GM13976 (cell line): ENCODE measurements at regions not wholly inside any gene's neighbourhood (a gene's known extent, or its start where the extent isn't known, plus 50 kb on each side); places are given as distances from the start of the nearest gene placed in this dataset.

Experiments used
- DNase-seq: peaks from one replicate; pipeline ENCODE4 v3.0.0; 2012; ENCODE audit warnings: low spot score
- CTCF ChIP-seq: IDR thresholded peaks from 2 replicates; pipeline ENCODE4 v1.5.1; 2012; ENCODE audit warnings: borderline replicate concordance, mild to moderate bottlenecking; ENCODE audit not compliant: insufficient read depth; ENCODE audit errors: extremely low read depth, missing control alignments, control extremely low read depth
- in situ Hi-C: fragments of 300-500 bp; cut with MboI; formaldehyde crosslinking; loops from one replicate; pipeline ENCODE4 v1.12.0; 2022; ENCODE audit warnings: low sequenced_read_pairs, mixed read lengths, inconsistent platforms; ENCODE audit not compliant: unreplicated experiment

GRCh38 chr5:172573986-172574870 is 66.8 kb upstream of the NEURL1B start:
- no peak for DNase-seq
- TF ChIP-seq CTCF = no peak
- in situ Hi-C loops = no loop called here

DNA sequence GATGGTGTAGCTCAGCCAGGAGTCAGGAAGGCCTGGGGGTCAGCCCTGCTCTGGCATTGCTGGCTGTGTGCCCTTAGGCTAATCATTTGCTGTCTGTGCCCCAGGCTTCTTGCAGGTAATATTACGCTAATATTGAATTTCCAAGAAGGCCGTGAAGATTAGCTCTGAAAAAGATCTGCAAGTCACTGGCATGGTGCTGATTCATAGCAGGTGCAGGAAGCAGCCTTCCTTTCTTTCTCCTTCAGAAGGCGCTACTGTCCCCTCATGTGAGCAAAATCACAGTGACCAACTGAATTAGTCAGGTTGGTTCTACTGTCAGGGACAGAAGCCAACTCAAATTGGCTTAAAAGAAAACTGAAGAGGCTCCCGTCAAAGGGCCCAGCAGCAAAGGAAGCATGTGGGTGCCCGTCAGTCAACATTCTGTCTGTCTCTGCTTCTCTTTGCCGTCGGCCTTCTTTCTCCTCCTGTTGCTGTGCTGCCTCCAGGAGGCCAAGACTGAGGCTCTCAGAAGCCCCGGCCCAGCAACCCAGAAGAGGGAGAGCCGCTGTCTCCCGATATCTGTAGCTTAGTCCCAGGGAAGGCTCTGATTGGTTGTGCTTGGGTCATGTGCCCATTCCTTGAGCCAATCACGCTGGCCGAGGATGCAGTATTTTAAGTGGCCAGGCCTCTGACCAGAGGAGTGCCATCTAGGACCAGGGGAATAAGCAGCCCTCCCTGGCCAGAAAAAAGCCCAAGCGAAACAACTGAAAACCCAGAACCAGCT is 67.8 kb upstream of the NEURL1B start:
- in situ Hi-C loops = no loop called here
- no peak for TF ChIP-seq CTCF
- no peak for DNase-seq

DNA sequence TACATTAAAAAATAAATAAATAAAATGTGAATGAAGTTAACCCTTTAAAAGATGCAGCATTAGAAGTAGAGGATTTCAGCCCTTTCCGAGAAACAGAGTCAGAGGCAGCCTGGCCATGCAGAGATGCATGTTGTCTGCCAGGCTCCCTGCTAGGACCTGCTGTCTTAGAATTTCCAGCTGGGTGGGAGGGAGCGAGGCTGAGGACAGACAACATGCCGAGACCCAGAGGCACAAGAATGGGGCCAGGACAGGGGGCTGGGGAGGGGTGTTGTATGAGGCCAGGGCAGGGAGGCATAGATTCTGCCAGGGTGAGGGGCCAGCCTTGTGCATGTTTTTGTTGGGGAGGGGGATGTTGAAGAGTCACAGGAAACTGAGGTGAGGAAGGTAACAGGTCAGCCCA is 68.6 kb upstream of the NEURL1B start:
- in situ Hi-C loops = no loop called here
- DNase-seq = no peak
- no peak for TF ChIP-seq CTCF

DNA sequence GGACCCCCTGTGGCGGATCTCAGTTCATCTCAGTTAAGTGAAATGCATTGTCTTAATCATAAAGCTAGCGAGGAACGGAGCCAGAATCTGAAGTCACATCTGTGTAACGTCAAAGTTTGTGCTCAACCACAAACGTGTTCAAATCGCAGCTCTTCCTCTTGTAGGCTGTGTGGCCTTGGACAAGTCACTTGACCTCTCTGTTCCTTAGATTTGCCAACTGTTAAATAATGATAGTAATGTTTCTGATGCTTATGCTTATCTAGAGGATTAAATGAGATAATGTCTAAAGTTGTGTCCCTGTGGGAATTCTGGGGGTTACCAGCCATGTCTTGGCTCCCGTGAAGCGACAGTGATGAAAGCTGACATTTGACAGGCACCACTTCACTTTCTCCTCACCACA is 69.2 kb upstream of the NEURL1B start:
- DNase-seq = no peak
- in situ Hi-C loops = no loop called here
- no peak for TF ChIP-seq CTCF

DNA sequence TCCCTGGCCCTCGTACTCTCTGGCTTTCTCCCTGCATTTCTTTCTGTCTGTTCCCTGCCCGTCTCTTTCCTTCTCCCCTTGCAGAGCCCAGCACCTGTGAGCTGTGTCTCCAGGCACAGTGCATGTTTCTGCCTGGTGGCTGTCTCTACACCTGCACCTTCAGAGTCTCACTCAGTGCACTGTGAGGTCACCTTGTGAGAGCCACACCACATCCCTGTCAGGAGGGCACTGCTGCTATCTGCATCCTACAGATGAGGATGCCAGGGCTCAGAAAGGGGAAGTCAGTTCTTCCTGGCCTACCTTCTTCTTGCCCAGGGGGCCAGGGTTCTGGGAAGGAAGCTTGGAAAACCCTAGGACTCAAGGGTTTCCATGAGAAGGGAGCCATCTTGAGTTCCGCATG is 69.7 kb upstream of the NEURL1B start:
- no peak for TF ChIP-seq CTCF
- DNase-seq = no peak
- in situ Hi-C loops = no loop called here

- in situ Hi-C loops = no loop called here
- TF ChIP-seq CTCF = no peak
- no peak for DNase-seq
Observed at GRCh38 chr5:172570594-172571334, 70.3 kb upstream of the NEURL1B start.
